Hepatocyte (in vitro differentiated cells): ENCODE measurements at regions not wholly inside any gene's neighbourhood (a gene's known extent, or its start where the extent isn't known, plus 50 kb on each side); places are given as distances from the start of the nearest gene placed in this dataset.

Experiments
- CTCF ChIP-seq: fragments of 200-600 bp; sonication (generic); IDR thresholded peaks from 2 replicates; pipeline ENCODE4 v1.5.1; 2016; ENCODE audit warnings: antibody characterized with exemption, mild to moderate bottlenecking; ENCODE audit not compliant: poor library complexity
- EZH2 ChIP-seq: fragments of 200-600 bp; sonication (generic); IDR thresholded peaks from 2 replicates; pipeline ENCODE4 v1.6.1; 2016; ENCODE audit warnings: antibody characterized with exemption, mild to moderate bottlenecking, borderline replicate concordance

GRCh38 chr6:121505284-121505683 lies 69.8 kb downstream of the GJA1 start:
- TF ChIP-seq CTCF (no peak), EZH2 (no peak)
